Adipocyte (in vitro differentiated cells): ENCODE measurements at regions not wholly inside any gene's neighbourhood (a gene's known extent, or its start where the extent isn't known, plus 50 kb on each side); places are given as distances from the start of the nearest gene placed in this dataset.

Source experiments
- DNase-seq: peaks from one replicate; pipeline ENCODE4 v3.0.0-alpha.2; 2015; ENCODE audit warnings: low read depth
- H3K27me3 ChIP-seq: replicated peaks from 2 replicates; pipeline ENCODE4 v1.7.0; 2013; ENCODE audit warnings: mild to moderate bottlenecking, low read length, moderate library complexity; ENCODE audit not compliant: control insufficient read depth, insufficient read depth
- H3K36me3 ChIP-seq: 2 replicates; pipeline ENCODE4 v1.7.0; 2013; ENCODE audit warnings: low read length, mild to moderate bottlenecking, moderate library complexity; ENCODE audit not compliant: control insufficient read depth, insufficient read depth, severe bottlenecking
- H3K4me1 ChIP-seq: 2 replicates; pipeline ENCODE4 v1.7.0; 2013; ENCODE audit warnings: mild to moderate bottlenecking, low read length, moderate library complexity; ENCODE audit not compliant: control insufficient read depth, insufficient read depth
- H3K4me3 ChIP-seq: 2 replicates; pipeline ENCODE4 v1.7.0; 2013; ENCODE audit warnings: mild to moderate bottlenecking, low read length, moderate library complexity
- H3K9ac ChIP-seq: 2 replicates; pipeline ENCODE4 v1.7.0; 2013; ENCODE audit warnings: mild to moderate bottlenecking, low read length, moderate library complexity
- H3K9me3 ChIP-seq: 2 replicates; pipeline ENCODE4 v1.7.0; 2013; ENCODE audit warnings: mild to moderate bottlenecking, low read length, moderate library complexity; ENCODE audit not compliant: control insufficient read depth

DNA sequence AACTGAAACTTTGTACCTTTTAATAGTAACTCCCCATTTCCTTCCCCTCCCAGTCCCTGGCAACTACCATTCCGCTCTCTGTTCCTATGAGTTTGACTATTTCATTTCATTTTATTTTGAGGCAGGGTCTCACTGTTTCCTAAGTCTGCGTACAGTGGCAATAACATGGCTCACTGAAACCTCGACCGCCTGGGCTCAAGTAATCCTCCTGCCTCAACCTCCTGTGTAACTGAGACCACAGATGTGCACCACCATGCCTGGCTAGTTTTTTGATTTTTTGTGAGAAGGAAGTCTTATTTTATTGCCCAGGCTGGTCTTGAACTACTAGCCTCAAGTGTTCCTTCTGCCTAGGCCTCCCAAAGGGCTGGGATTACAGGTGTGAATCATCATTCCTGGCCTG, 808.1 kb downstream of the CDH11 start:
- Histone ChIP-seq H3K36me3 (no peaks in the 10 kb centered on the region), H3K4me3 (no peak overlapping the region), H3K4me1 (peaks cover 16% of the 10 kb centered on the region), H3K9ac (no peak overlapping the region), H3K27me3 (no peaks in the 10 kb centered on the region), H3K9me3 (peaks cover 4% of the 10 kb centered on the region)
- DNase-seq, result no peak

DNA sequence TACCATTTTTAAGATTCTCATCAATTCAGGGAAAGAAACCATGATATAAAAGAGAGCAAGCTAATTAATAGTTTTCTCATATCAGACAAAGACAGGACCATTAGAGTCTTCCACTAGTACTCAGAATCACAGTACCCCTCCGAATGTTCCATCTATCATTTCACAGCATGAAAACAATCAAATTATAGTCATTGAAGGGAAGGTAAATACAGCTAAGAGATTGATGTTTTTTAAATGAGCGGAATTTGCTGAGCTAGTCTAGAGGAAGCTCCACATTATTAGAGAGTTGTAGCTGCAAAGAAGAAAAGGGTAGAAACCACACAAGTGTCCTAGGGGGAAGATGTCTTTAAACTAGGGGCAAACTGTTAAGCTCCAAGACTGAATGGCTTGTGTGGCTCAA, 808.9 kb downstream of the CDH11 start:
- peaks cover 4% of the 10 kb centered on the region for H3K9me3 ChIP-seq
- no peaks in the 10 kb centered on the region for H3K36me3 ChIP-seq
- H3K27me3 ChIP-seq, result no peaks in the 10 kb centered on the region
- no peak overlapping the region for H3K4me3 ChIP-seq
- no peak for DNase-seq
- peaks cover 8% of the 10 kb centered on the region for H3K4me1 ChIP-seq
- H3K9ac ChIP-seq, result no peak overlapping the region

- no peak overlapping the region for H3K9ac ChIP-seq
- H3K4me3 ChIP-seq, result no peak overlapping the region
- no peaks in the 10 kb centered on the region for H3K36me3 ChIP-seq
- no peak for DNase-seq
- no peaks in the 10 kb centered on the region for H3K27me3 ChIP-seq
- H3K4me1 ChIP-seq, result peaks cover 1% of the 10 kb centered on the region
- peaks cover 4% of the 10 kb centered on the region for H3K9me3 ChIP-seq
Observed at GRCh38 chr16:64312292-64312691, 809.6 kb downstream of the CDH11 start.

DNA sequence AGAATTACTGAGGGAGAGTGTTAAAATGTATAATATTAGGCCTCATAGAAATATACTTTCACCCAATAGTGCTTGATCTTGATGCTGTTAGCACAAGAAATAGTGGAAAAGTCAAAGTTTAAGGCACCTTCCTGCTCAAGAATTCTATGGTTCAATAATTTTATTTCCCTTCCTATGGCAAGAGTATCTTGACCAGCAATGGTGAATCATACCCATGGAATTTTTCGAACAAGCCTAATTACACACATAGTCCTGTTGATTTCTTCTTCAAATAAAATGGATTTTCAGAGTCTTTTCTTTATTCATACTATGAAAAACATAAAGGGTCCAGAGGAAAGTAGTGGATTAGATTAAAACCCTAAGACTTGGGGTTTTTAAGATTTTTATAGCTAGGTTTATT, 810.6 kb downstream of the CDH11 start:
- no peak for DNase-seq
- H3K9me3 ChIP-seq, result peaks cover 4% of the 10 kb centered on the region
- no peak overlapping the region for H3K9ac ChIP-seq
- no peaks in the 10 kb centered on the region for H3K4me1 ChIP-seq
- H3K4me3 ChIP-seq, result no peak overlapping the region
- H3K27me3 ChIP-seq, result no peaks in the 10 kb centered on the region
- no peaks in the 10 kb centered on the region for H3K36me3 ChIP-seq

- H3K9ac ChIP-seq, result no peak overlapping the region
- no peaks in the 10 kb centered on the region for H3K36me3 ChIP-seq
- H3K9me3 ChIP-seq, result peaks cover 4% of the 10 kb centered on the region
- no peak for DNase-seq
- H3K27me3 ChIP-seq, result no peaks in the 10 kb centered on the region
- H3K4me3 ChIP-seq, result no peak overlapping the region
- peaks cover 8% of the 10 kb centered on the region for H3K4me1 ChIP-seq
Observed at GRCh38 chr16:64309398-64310110, 812.3 kb downstream of the CDH11 start.

DNA sequence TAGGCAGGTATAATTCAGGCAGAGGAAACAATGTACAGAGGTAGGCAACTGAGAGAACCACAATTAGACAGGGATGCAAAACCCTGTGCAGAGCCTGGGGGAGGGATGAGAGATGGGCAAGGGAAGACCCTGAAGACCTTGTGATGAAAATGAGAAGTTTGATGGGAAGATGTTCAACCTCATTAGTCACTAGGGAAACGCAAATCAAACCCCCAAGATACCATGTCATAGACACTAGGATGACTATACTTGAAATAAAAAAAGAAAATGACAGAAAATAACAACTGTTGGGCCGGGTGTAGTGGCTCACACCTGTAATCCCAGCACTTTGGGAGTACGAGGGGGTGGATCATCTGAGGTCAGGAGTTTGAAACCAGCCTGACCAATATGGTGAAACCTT, 813.1 kb downstream of the CDH11 start:
- H3K9ac ChIP-seq, result no peak overlapping the region
- no peaks in the 10 kb centered on the region for H3K36me3 ChIP-seq
- peaks cover 4% of the 10 kb centered on the region for H3K9me3 ChIP-seq
- H3K4me3 ChIP-seq, result no peak overlapping the region
- H3K27me3 ChIP-seq, result no peaks in the 10 kb centered on the region
- DNase-seq, result no peak
- peaks cover 8% of the 10 kb centered on the region for H3K4me1 ChIP-seq

GRCh38 chr16:64307431-64307830, 814.4 kb downstream of the CDH11 start:
- no peak for DNase-seq
- H3K4me1 ChIP-seq, result peaks cover 8% of the 10 kb centered on the region
- no peak overlapping the region for H3K4me3 ChIP-seq
- H3K36me3 ChIP-seq, result no peaks in the 10 kb centered on the region
- H3K9me3 ChIP-seq, result peaks cover 4% of the 10 kb centered on the region
- no peaks in the 10 kb centered on the region for H3K27me3 ChIP-seq
- no peak overlapping the region for H3K9ac ChIP-seq

DNA sequence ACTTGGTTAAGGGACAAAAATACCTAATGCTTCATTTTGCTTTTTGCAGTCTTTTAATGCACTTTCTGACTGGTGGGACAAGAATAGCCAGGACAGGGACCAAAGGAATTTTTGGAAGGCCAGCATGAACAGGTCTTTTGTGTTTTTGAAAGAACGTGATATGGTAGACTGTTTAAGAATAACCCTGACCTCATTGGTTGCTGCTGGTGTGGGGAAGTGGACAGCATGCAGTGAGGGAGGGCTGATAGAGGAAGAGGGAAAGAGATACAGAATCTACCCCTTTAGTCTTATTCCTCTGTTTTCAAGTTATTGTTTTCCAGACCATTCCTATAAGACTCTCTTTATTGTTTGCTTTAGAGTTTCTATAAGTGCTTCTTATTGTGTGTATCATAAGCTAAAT, 816.2 kb downstream of the CDH11 start:
- H3K9ac ChIP-seq, result no peak overlapping the region
- no peaks in the 10 kb centered on the region for H3K27me3 ChIP-seq
- H3K36me3 ChIP-seq, result no peaks in the 10 kb centered on the region
- H3K4me1 ChIP-seq, result peaks cover 8% of the 10 kb centered on the region
- peaks cover 4% of the 10 kb centered on the region for H3K9me3 ChIP-seq
- no peak for DNase-seq
- no peak overlapping the region for H3K4me3 ChIP-seq

- Histone ChIP-seq H3K9me3 (peaks cover 4% of the 10 kb centered on the region), H3K36me3 (no peaks in the 10 kb centered on the region), H3K4me1 (peaks cover 11% of the 10 kb centered on the region), H3K27me3 (no peaks in the 10 kb centered on the region), H3K9ac (no peak overlapping the region), H3K4me3 (no peak overlapping the region)
- no peak for DNase-seq
Observed at GRCh38 chr16:64304951-64305350, 816.9 kb downstream of the CDH11 start.

DNA sequence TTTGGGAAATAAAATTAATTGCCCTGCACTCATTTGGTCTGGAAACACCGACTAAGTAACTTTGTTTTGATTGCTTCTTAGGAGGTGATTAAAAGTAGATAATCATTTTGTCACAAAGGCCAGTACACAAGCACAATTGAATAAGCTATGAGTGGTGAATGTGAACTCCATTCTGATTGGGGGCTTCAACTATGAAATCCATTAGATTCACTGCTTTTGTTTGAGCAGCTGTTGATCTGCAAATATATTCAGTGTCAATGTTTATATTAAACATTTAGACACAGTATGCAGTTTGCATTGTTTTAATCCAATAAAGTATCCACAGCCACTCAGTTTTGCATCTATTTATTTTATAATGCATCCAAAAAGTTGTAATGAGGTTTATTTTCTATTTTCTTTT, 817.5 kb downstream of the CDH11 start:
- Histone ChIP-seq H3K9me3 (peaks cover 1% of the 10 kb centered on the region), H3K4me1 (peaks cover 11% of the 10 kb centered on the region), H3K9ac (no peak overlapping the region), H3K4me3 (no peak overlapping the region), H3K36me3 (no peaks in the 10 kb centered on the region), H3K27me3 (no peaks in the 10 kb centered on the region)
- no peak for DNase-seq

- DNase-seq, result no peak
- Histone ChIP-seq H3K9ac (peak overlapping the region; percentile 54), H3K4me3 (peak overlapping the region; percentile 64), H3K4me1 (peaks cover 17% of the 10 kb centered on the region), H3K36me3 (no peaks in the 10 kb centered on the region), H3K27me3 (no peaks in the 10 kb centered on the region), H3K9me3 (peaks cover 6% of the 10 kb centered on the region)
Observed at GRCh38 chr16:64297863-64298600, 823.8 kb downstream of the CDH11 start.
